Fibroblast of lung (primary cell): ENCODE measurements at regions not wholly inside any gene's neighbourhood (a gene's known extent, or its start where the extent isn't known, plus 50 kb on each side); places are given as distances from the start of the nearest gene placed in this dataset.

Experiments used
- DNase-seq, 2 donors: peaks; one replicate each; pipeline versions ENCODE4 v3.0.0 to v3.0.0-alpha.2; 2010; ENCODE audit warnings: low read depth in 2 of 2
- H2AFZ ChIP-seq: 2 replicates; pipeline ENCODE4 v1.5.1; 2012; ENCODE audit warnings: low read length, control low read depth, inconsistent platforms
- H3K27ac ChIP-seq: 2 replicates; pipeline ENCODE4 v1.5.1; 2011; ENCODE audit warnings: low read length, control low read depth; ENCODE audit not compliant: insufficient read depth
- H3K27me3 ChIP-seq: 2 replicates; pipeline ENCODE4 v1.5.1; 2011; ENCODE audit warnings: mild to moderate bottlenecking, low read length; ENCODE audit not compliant: control insufficient read depth, insufficient read depth
- H3K36me3 ChIP-seq: 2 replicates; pipeline ENCODE4 v1.5.1; 2011; ENCODE audit warnings: low read length; ENCODE audit not compliant: control insufficient read depth, insufficient read depth
- H3K4me1 ChIP-seq: 2 replicates; pipeline ENCODE4 v1.5.1; 2011; ENCODE audit warnings: low read length; ENCODE audit not compliant: control insufficient read depth, insufficient read depth; ENCODE audit errors: extremely low read depth
- H3K4me2 ChIP-seq: 2 replicates; pipeline ENCODE4 v1.5.1; 2011; ENCODE audit warnings: low read length, control low read depth; ENCODE audit not compliant: insufficient read depth; ENCODE audit errors: extremely low read depth
- H3K4me3 ChIP-seq, 4 experiments: fragments of 200-600 bp in 1 of 4; sonication (generic) in 1 of 4; replicated peaks in 1 of 4; 2 replicates each; pipeline ENCODE4 v1.5.1; 2011 to 2016; ENCODE audit warnings: low read length in 4 of 4, low read depth in 3 of 4, mild to moderate bottlenecking in 3 of 4, control low read depth in 2 of 4, inconsistent platforms in 1 of 4, mixed read lengths in 1 of 4; ENCODE audit not compliant: insufficient read depth in 1 of 4; ENCODE audit errors: control extremely low read depth in 1 of 4
- H3K79me2 ChIP-seq: 2 replicates; pipeline ENCODE4 v1.5.1; 2012; ENCODE audit warnings: mild to moderate bottlenecking, low read length, inconsistent platforms; ENCODE audit not compliant: control insufficient read depth, insufficient read depth
- H3K9ac ChIP-seq: 2 replicates; pipeline ENCODE4 v1.5.1; 2011; ENCODE audit warnings: mild to moderate bottlenecking, low read length, control low read depth; ENCODE audit not compliant: insufficient read depth
- H3K9me3 ChIP-seq: 2 replicates; pipeline ENCODE4 v1.5.1; 2012; ENCODE audit warnings: low read depth, low read length; ENCODE audit not compliant: control insufficient read depth, insufficient read depth
- H4K20me1 ChIP-seq: 2 replicates; pipeline ENCODE4 v1.5.1; 2011; ENCODE audit warnings: low read length; ENCODE audit not compliant: control insufficient read depth, insufficient read depth; ENCODE audit errors: extremely low read depth
- EZH2 ChIP-seq: IDR thresholded peaks from 2 replicates; pipeline ENCODE4 v1.5.1; 2012; ENCODE audit warnings: low read length, control low read depth, mild to moderate bottlenecking; ENCODE audit errors: missing control alignments
- TF ChIP-seq, protein P1 (sequence below), 2 donors: IDR thresholded peaks in 1 of 2; conservative IDR thresholded peaks in 1 of 2; 1 replicate in 1 of 2; 2 replicates in 1 of 2; pipeline ENCODE4 v1.5.1; 2011 to 2012; ENCODE audit warnings: low read length in 2 of 2, control low read depth in 1 of 2, inconsistent platforms in 1 of 2, low read depth in 1 of 2, mild to moderate bottlenecking in 1 of 2

GRCh38 chr13:79919091-79919490, 421.8 kb downstream of the SPRY2 start:
- Histone ChIP-seq H3K27me3 (no peaks in the 10 kb centered on the region), H3K9me3 (no peaks in the 10 kb centered on the region), H3K4me3 (no peak overlapping the region), H2AFZ (peak overlapping the region; percentile 45), H3K79me2 (no peaks in the 10 kb centered on the region), H3K4me2 (no peak overlapping the region), H3K36me3 (no peaks in the 10 kb centered on the region), H3K9ac (no peak overlapping the region), H4K20me1 (no peaks in the 10 kb centered on the region), H3K4me1 (no peaks in the 10 kb centered on the region), H3K27ac (no peak overlapping the region)
- no peak for DNase-seq
- TF ChIP-seq, protein P1, sequence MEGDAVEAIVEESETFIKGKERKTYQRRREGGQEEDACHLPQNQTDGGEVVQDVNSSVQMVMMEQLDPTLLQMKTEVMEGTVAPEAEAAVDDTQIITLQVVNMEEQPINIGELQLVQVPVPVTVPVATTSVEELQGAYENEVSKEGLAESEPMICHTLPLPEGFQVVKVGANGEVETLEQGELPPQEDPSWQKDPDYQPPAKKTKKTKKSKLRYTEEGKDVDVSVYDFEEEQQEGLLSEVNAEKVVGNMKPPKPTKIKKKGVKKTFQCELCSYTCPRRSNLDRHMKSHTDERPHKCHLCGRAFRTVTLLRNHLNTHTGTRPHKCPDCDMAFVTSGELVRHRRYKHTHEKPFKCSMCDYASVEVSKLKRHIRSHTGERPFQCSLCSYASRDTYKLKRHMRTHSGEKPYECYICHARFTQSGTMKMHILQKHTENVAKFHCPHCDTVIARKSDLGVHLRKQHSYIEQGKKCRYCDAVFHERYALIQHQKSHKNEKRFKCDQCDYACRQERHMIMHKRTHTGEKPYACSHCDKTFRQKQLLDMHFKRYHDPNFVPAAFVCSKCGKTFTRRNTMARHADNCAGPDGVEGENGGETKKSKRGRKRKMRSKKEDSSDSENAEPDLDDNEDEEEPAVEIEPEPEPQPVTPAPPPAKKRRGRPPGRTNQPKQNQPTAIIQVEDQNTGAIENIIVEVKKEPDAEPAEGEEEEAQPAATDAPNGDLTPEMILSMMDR (conservative IDR thresholded peaks at IDR 0.05 in 1 of 2, IDR thresholded peaks at IDR 0.05 in 1 of 2; ENCODE audit: low read depth in 1 of 2, low read length in 2 of 2): no peak
- TF ChIP-seq EZH2: no peak

DNA sequence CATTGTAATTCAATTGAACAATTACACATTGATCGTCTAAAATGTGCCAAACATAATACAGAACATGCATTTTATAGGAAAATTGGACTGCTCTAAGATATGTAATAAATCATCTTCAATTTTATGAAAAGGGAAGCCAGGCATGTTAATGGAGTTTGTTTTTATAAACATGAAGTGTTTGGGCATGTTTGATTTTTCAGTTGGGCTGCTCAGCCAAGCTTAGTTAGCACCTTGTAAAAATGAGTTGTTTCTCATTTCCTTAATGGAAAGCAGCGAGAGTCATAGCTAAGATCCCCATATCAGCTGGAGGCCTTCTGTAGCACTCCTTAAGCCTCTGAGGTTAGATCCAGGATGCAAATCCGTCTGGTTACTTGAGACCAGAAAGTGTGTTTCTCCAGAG, 422.3 kb downstream of the SPRY2 start:
- Histone ChIP-seq H2AFZ (peak overlapping the region; percentile 45), H3K4me2 (no peak overlapping the region), H3K9me3 (no peaks in the 10 kb centered on the region), H3K9ac (no peak overlapping the region), H3K79me2 (no peaks in the 10 kb centered on the region), H3K4me3 (no peak overlapping the region), H3K27me3 (no peaks in the 10 kb centered on the region), H3K27ac (no peak overlapping the region), H3K4me1 (no peaks in the 10 kb centered on the region), H4K20me1 (no peaks in the 10 kb centered on the region), H3K36me3 (no peaks in the 10 kb centered on the region)
- no peak for TF ChIP-seq EZH2
- TF ChIP-seq, protein P1 (conservative IDR thresholded peaks at IDR 0.05 in 1 of 2, IDR thresholded peaks at IDR 0.05 in 1 of 2; ENCODE audit: low read depth in 1 of 2, low read length in 2 of 2): no peak
- DNase-seq: no peak

- Histone ChIP-seq H2AFZ (no peak overlapping the region), H3K79me2 (no peaks in the 10 kb centered on the region), H3K4me2 (no peak overlapping the region), H3K4me1 (no peaks in the 10 kb centered on the region), H4K20me1 (no peaks in the 10 kb centered on the region), H3K9ac (no peak overlapping the region), H3K4me3 (no peak overlapping the region), H3K36me3 (no peaks in the 10 kb centered on the region), H3K27ac (no peak overlapping the region), H3K27me3 (no peaks in the 10 kb centered on the region), H3K9me3 (no peaks in the 10 kb centered on the region)
- DNase-seq: no peak
- TF ChIP-seq, protein P1 (conservative IDR thresholded peaks at IDR 0.05 in 1 of 2, IDR thresholded peaks at IDR 0.05 in 1 of 2; ENCODE audit: low read depth in 1 of 2, low read length in 2 of 2): no peak
- TF ChIP-seq EZH2: no peak
Observed at GRCh38 chr13:79917628-79918027, 423.3 kb downstream of the SPRY2 start.
